ENCODE measurements at regions not wholly inside any gene's neighbourhood (a gene's known extent, or its start where the extent isn't known, plus 50 kb on each side); places are given as distances from the start of the nearest gene placed in this dataset.

GRCh38 chr1:29679828-29680558, 443.7 kb downstream of the PTPRU start:
- Histone ChIP-seq H3K9me3 (replicated peaks; ENCODE audit: control insufficient read depth, low read depth, low read length) (peaks cover 2% of the 10 kb centered on the region), H3K4me1 (ENCODE audit: control insufficient read depth, insufficient read depth, low read length) (peaks cover 40% of the 10 kb centered on the region), H3K27me3 (ENCODE audit: control insufficient read depth, insufficient read depth, low read length) (peaks cover 5% of the 10 kb centered on the region), H3K36me3 (ENCODE audit: control insufficient read depth, insufficient read depth, low read length) (no peaks in the 10 kb centered on the region), H3K4me3 (ENCODE audit: low read length) (no peak overlapping the region), H3K27ac (ENCODE audit: low read length) (no peak overlapping the region)
- no peak for DNase-seq
- 82% methylated on average over 7 of the region's 11 CpGs for WGBS (ENCODE audit: insufficient coverage)

- H3K27ac ChIP-seq (ENCODE audit: low read length): no peak overlapping the region
- peaks cover 3% of the 10 kb centered on the region for H3K27me3 ChIP-seq (ENCODE audit: control insufficient read depth, insufficient read depth, low read length)
- DNase-seq: no peak
- no peaks in the 10 kb centered on the region for H3K36me3 ChIP-seq (ENCODE audit: control insufficient read depth, insufficient read depth, low read length)
- H3K4me3 ChIP-seq (ENCODE audit: low read length): no peak overlapping the region
- H3K9me3 ChIP-seq (replicated peaks; ENCODE audit: control insufficient read depth, low read depth, low read length): peaks cover 2% of the 10 kb centered on the region
- H3K4me1 ChIP-seq (ENCODE audit: control insufficient read depth, insufficient read depth, low read length): peaks cover 46% of the 10 kb centered on the region
- WGBS (ENCODE audit: insufficient coverage): no CpG with 5 or more reads among the region's 5 CpGs
Measured at GRCh38 chr1:29679316-29679715, 443.0 kb downstream of the PTPRU start.

- no peak overlapping the region for H3K27ac ChIP-seq (ENCODE audit: low read length)
- H3K4me1 ChIP-seq (ENCODE audit: control insufficient read depth, insufficient read depth, low read length): peaks cover 57% of the 10 kb centered on the region
- DNase-seq: peak; percentile 49
- H3K9me3 ChIP-seq (replicated peaks; ENCODE audit: control insufficient read depth, low read depth, low read length): peaks cover 2% of the 10 kb centered on the region
- peaks cover 2% of the 10 kb centered on the region for H3K27me3 ChIP-seq (ENCODE audit: control insufficient read depth, insufficient read depth, low read length)
- WGBS (ENCODE audit: insufficient coverage): 33% methylated on average over 15 of the region's 18 CpGs
- H3K4me3 ChIP-seq (ENCODE audit: low read length): no peak overlapping the region
- H3K36me3 ChIP-seq (ENCODE audit: control insufficient read depth, insufficient read depth, low read length): no peaks in the 10 kb centered on the region
Measured at GRCh38 chr1:29677028-29678024, 441.0 kb downstream of the PTPRU start.

GRCh38 chr1:29676496-29676895, 440.2 kb downstream of the PTPRU start:
- H3K9me3 ChIP-seq (replicated peaks; ENCODE audit: control insufficient read depth, low read depth, low read length): peaks cover 2% of the 10 kb centered on the region

GRCh38 chr1:29675481-29676263, 439.4 kb downstream of the PTPRU start:
- DNase-seq: peak; percentile 94
- WGBS (ENCODE audit: insufficient coverage): 37% methylated on average over 4 of the region's 12 CpGs
- Histone ChIP-seq H3K9me3 (replicated peaks; ENCODE audit: control insufficient read depth, low read depth, low read length) (peaks cover 2% of the 10 kb centered on the region), H3K36me3 (ENCODE audit: control insufficient read depth, insufficient read depth, low read length) (no peaks in the 10 kb centered on the region), H3K27ac (ENCODE audit: low read length) (peak overlapping the region; percentile 76), H3K4me1 (ENCODE audit: control insufficient read depth, insufficient read depth, low read length) (peaks cover 62% of the 10 kb centered on the region), H3K27me3 (ENCODE audit: control insufficient read depth, insufficient read depth, low read length) (no peaks in the 10 kb centered on the region), H3K4me3 (ENCODE audit: low read length) (no peak overlapping the region)

More at GRCh38 chr1:29676496-29676895, 440.2 kb downstream of the PTPRU start:
- Histone ChIP-seq H3K4me1 (ENCODE audit: control insufficient read depth, insufficient read depth, low read length) (peaks cover 55% of the 10 kb centered on the region), H3K36me3 (ENCODE audit: control insufficient read depth, insufficient read depth, low read length) (no peaks in the 10 kb centered on the region), H3K27me3 (ENCODE audit: control insufficient read depth, insufficient read depth, low read length) (no peaks in the 10 kb centered on the region), H3K4me3 (ENCODE audit: low read length) (no peak overlapping the region), H3K27ac (ENCODE audit: low read length) (peak overlapping the region; percentile 76)
- DNase-seq: no peak
- no CpG with 5 or more reads among the region's 4 CpGs for WGBS (ENCODE audit: insufficient coverage)

- H3K27me3 ChIP-seq (ENCODE audit: control insufficient read depth, insufficient read depth, low read length): no peaks in the 10 kb centered on the region
- no peak overlapping the region for H3K4me3 ChIP-seq (ENCODE audit: low read length)
- no peaks in the 10 kb centered on the region for H3K9me3 ChIP-seq (replicated peaks; ENCODE audit: control insufficient read depth, low read depth, low read length)
- no peaks in the 10 kb centered on the region for H3K36me3 ChIP-seq (ENCODE audit: control insufficient read depth, insufficient read depth, low read length)
- peaks cover 62% of the 10 kb centered on the region for H3K4me1 ChIP-seq (ENCODE audit: control insufficient read depth, insufficient read depth, low read length)
- WGBS (ENCODE audit: insufficient coverage): 86% methylated on average over 5 of the region's 6 CpGs
- peak; percentile 16 for DNase-seq
- peak overlapping the region; percentile 76 for H3K27ac ChIP-seq (ENCODE audit: low read length)
Measured at GRCh38 chr1:29674627-29675326, 438.5 kb downstream of the PTPRU start.

GRCh38 chr1:29673669-29674626, 437.6 kb downstream of the PTPRU start:
- Histone ChIP-seq H3K27ac (ENCODE audit: low read length) (no peak overlapping the region), H3K27me3 (ENCODE audit: control insufficient read depth, insufficient read depth, low read length) (no peaks in the 10 kb centered on the region), H3K4me1 (ENCODE audit: control insufficient read depth, insufficient read depth, low read length) (peaks cover 62% of the 10 kb centered on the region), H3K9me3 (replicated peaks; ENCODE audit: control insufficient read depth, low read depth, low read length) (no peaks in the 10 kb centered on the region), H3K36me3 (ENCODE audit: control insufficient read depth, insufficient read depth, low read length) (no peaks in the 10 kb centered on the region), H3K4me3 (ENCODE audit: low read length) (no peak overlapping the region)
- WGBS (ENCODE audit: insufficient coverage): 69% methylated on average over 4 of the region's 6 CpGs
- DNase-seq: no peak

- Histone ChIP-seq H3K27ac (ENCODE audit: low read length) (no peak overlapping the region), H3K9me3 (replicated peaks; ENCODE audit: control insufficient read depth, low read depth, low read length) (no peaks in the 10 kb centered on the region), H3K27me3 (ENCODE audit: control insufficient read depth, insufficient read depth, low read length) (no peaks in the 10 kb centered on the region), H3K4me1 (ENCODE audit: control insufficient read depth, insufficient read depth, low read length) (peaks cover 62% of the 10 kb centered on the region), H3K36me3 (ENCODE audit: control insufficient read depth, insufficient read depth, low read length) (no peaks in the 10 kb centered on the region), H3K4me3 (ENCODE audit: low read length) (no peak overlapping the region)
- no peak for DNase-seq
Measured at GRCh38 chr1:29673228-29673500, 436.8 kb downstream of the PTPRU start.
